COLO668 (cell line): ENCODE measurements at regions not wholly inside any gene's neighbourhood (a gene's known extent, or its start where the extent isn't known, plus 50 kb on each side); places are given as distances from the start of the nearest gene placed in this dataset.

ENCODE experiments used
- DNase-seq: peaks from one replicate; lab custom pipeline; 2025; ENCODE audit not compliant: unreplicated experiment; lab: John Stamatoyannopoulos, UW

GRCh38 chr12:118467641-118468305 is 91.4 kb downstream of the SUDS3 start:
- no peak for DNase-seq

GRCh38 chr12:118472940-118473339 is 96.6 kb downstream of the SUDS3 start:
- DNase-seq = no peak

- DNase-seq = no peak
Measured at GRCh38 chr12:118480235-118480634, 103.9 kb downstream of the SUDS3 start.

GRCh38 chr12:118488034-118488433 is 111.7 kb downstream of the SUDS3 start:
- DNase-seq = no peak

- no peak for DNase-seq
Measured at GRCh38 chr12:118493962-118494361, 117.6 kb downstream of the SUDS3 start.

- DNase-seq = no peak
Measured at GRCh38 chr12:118494776-118495175, 118.4 kb downstream of the SUDS3 start.

- DNase-seq = no peak
Measured at GRCh38 chr12:118495296-118495695, 118.9 kb downstream of the SUDS3 start.

- DNase-seq = no peak
Measured at GRCh38 chr12:118498171-118498570, 121.8 kb downstream of the SUDS3 start.

- no peak for DNase-seq
Measured at GRCh38 chr12:118500299-118500698, 123.9 kb downstream of the SUDS3 start.

GRCh38 chr12:118501489-118501888 is 125.1 kb downstream of the SUDS3 start:
- no peak for DNase-seq

GRCh38 chr12:118503476-118503875 is 127.1 kb downstream of the SUDS3 start:
- DNase-seq = no peak

GRCh38 chr12:118512669-118513068 is 136.3 kb downstream of the SUDS3 start:
- no peak for DNase-seq

- DNase-seq = no peak
Measured at GRCh38 chr12:118513611-118514010, 137.3 kb downstream of the SUDS3 start.

- no peak for DNase-seq
Measured at GRCh38 chr12:118514297-118514696, 137.9 kb downstream of the SUDS3 start.

GRCh38 chr12:118520214-118521035 is 144.1 kb downstream of the SUDS3 start:
- no peak for DNase-seq

- no peak for DNase-seq
Measured at GRCh38 chr12:118521036-118521370, 144.6 kb downstream of the SUDS3 start.

GRCh38 chr12:118524446-118524845 is 148.1 kb downstream of the SUDS3 start:
- DNase-seq = no peak

GRCh38 chr12:118525216-118525615 is 148.9 kb downstream of the SUDS3 start:
- DNase-seq = no peak

- no peak for DNase-seq
Measured at GRCh38 chr12:118526255-118527095, 150.1 kb downstream of the SUDS3 start.

GRCh38 chr12:118527310-118527709 is 151.0 kb downstream of the SUDS3 start:
- DNase-seq = no peak

GRCh38 chr12:118528625-118529024 is 152.3 kb downstream of the SUDS3 start:
- no peak for DNase-seq

- no peak for DNase-seq
Measured at GRCh38 chr12:118534003-118534402, 157.6 kb downstream of the SUDS3 start.
